ENCODE measurements at regions not wholly inside any gene's neighbourhood (a gene's known extent, or its start where the extent isn't known, plus 50 kb on each side); places are given as distances from the start of the nearest gene placed in this dataset.

GRCh38 chr7:51727441-51727840, 410.8 kb upstream of the COBL start:
- Mint-ChIP-seq H3K36me3 (no peaks in the 10 kb centered on the region), H3K4me3 (no peak overlapping the region), H3K4me1 (no peaks in the 10 kb centered on the region), H3K27ac (no peak overlapping the region), H3K9me3 (peaks cover 11 to 61% (median 28%) of the 10 kb centered on the region in 6 donors), H3K27me3 (ENCODE audit: low read depth in 3 of 3) (peaks cover 0 to 1% (median 0%) of the 10 kb centered on the region in 3 donors)
- no peak for DNase-seq

- no peaks in the 10 kb centered on the region for H3K36me3 Mint-ChIP-seq
- DNase-seq, result no peak
- H3K9me3 Mint-ChIP-seq, result peaks cover 3 to 37% (median 15%) of the 10 kb centered on the region in 6 donors
- no peaks in the 10 kb centered on the region for H3K4me1 Mint-ChIP-seq
- H3K27ac Mint-ChIP-seq, result no peak overlapping the region
- no peaks in the 10 kb centered on the region for H3K27me3 Mint-ChIP-seq (ENCODE audit: low read depth in 3 of 3)
- H3K4me3 Mint-ChIP-seq, result no peak overlapping the region
Observed at GRCh38 chr7:51706851-51707250, 390.2 kb upstream of the COBL start.

GRCh38 chr7:51705701-51706100, 389.1 kb upstream of the COBL start:
- no peaks in the 10 kb centered on the region for H3K4me1 Mint-ChIP-seq
- H3K9me3 Mint-ChIP-seq, result peaks cover 3 to 39% (median 15%) of the 10 kb centered on the region in 6 donors
- H3K4me3 Mint-ChIP-seq, result no peak overlapping the region
- no peak for DNase-seq
- H3K36me3 Mint-ChIP-seq, result no peaks in the 10 kb centered on the region
- no peak overlapping the region for H3K27ac Mint-ChIP-seq
- no peaks in the 10 kb centered on the region for H3K27me3 Mint-ChIP-seq (ENCODE audit: low read depth in 3 of 3)

- DNase-seq, result no peak
- Mint-ChIP-seq H3K36me3 (no peaks in the 10 kb centered on the region), H3K9me3 (peaks cover 0 to 33% (median 16%) of the 10 kb centered on the region in 6 donors), H3K4me1 (no peaks in the 10 kb centered on the region), H3K4me3 (no peak overlapping the region), H3K27me3 (ENCODE audit: low read depth in 3 of 3) (no peaks in the 10 kb centered on the region), H3K27ac (no peak overlapping the region)
Observed at GRCh38 chr7:51702673-51703072, 386.1 kb upstream of the COBL start.

DNA sequence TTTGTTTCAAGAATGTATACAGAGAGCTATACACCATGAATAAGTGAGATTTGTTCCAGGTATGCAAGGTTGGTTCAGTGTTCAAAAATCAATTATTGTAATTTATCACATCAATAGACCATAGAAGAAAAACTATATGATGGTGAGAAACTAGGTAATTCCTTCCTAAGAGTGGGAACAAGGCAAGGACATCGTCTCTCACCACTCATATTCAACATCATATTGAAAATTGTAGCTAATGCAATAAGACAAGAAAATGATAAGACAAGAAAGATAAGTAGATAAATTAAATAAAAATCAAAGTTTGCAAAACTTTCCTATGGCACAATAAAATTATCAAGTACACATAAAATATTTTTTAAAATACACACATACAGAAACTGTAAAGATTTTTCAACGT, 385.3 kb upstream of the COBL start:
- no peaks in the 10 kb centered on the region for H3K27me3 Mint-ChIP-seq (ENCODE audit: low read depth in 3 of 3)
- no peaks in the 10 kb centered on the region for H3K4me1 Mint-ChIP-seq
- H3K36me3 Mint-ChIP-seq, result no peaks in the 10 kb centered on the region
- H3K4me3 Mint-ChIP-seq, result no peak overlapping the region
- no peak overlapping the region for H3K27ac Mint-ChIP-seq
- DNase-seq, result no peak
- H3K9me3 Mint-ChIP-seq, result peaks cover 0 to 29% (median 13%) of the 10 kb centered on the region in 6 donors

- H3K27me3 Mint-ChIP-seq (ENCODE audit: low read depth in 3 of 3), result no peaks in the 10 kb centered on the region
- no peak for DNase-seq
- no peaks in the 10 kb centered on the region for H3K4me1 Mint-ChIP-seq
- H3K4me3 Mint-ChIP-seq, result no peak overlapping the region
- no peak overlapping the region for H3K27ac Mint-ChIP-seq
- H3K9me3 Mint-ChIP-seq, result peaks cover 2 to 32% (median 13%) of the 10 kb centered on the region in 6 donors
- H3K36me3 Mint-ChIP-seq, result peaks cover 0 to 3% (median 0%) of the 10 kb centered on the region in 3 donors
Observed at GRCh38 chr7:51700593-51701215, 384.1 kb upstream of the COBL start.

DNA sequence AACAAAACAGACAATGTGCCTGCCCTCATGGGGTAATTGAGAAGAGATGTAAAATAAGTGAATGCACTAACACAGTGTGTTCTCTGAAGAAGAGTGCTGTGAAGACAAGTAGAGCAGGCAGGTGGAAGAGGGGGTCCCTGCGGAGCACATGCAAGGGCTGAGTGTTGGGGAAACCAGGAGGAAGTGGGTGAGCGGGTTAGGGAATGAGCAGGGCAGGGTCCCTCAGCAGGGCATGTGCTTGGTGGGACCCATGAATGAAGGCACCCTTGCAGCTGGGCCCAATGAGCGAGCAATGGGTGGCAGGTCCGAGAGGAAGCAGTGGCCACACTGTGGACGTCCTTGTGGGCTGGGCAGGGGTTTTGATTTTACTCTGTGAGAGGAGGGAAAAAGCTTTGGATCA, 376.6 kb upstream of the COBL start:
- no peak for DNase-seq
- Mint-ChIP-seq H3K36me3 (peaks cover 0 to 3% (median 0%) of the 10 kb centered on the region in 3 donors), H3K27ac (no peak overlapping the region), H3K27me3 (ENCODE audit: low read depth in 3 of 3) (no peaks in the 10 kb centered on the region), H3K4me1 (no peaks in the 10 kb centered on the region), H3K4me3 (no peak overlapping the region), H3K9me3 (peaks cover 12 to 49% (median 20%) of the 10 kb centered on the region in 6 donors)

DNA sequence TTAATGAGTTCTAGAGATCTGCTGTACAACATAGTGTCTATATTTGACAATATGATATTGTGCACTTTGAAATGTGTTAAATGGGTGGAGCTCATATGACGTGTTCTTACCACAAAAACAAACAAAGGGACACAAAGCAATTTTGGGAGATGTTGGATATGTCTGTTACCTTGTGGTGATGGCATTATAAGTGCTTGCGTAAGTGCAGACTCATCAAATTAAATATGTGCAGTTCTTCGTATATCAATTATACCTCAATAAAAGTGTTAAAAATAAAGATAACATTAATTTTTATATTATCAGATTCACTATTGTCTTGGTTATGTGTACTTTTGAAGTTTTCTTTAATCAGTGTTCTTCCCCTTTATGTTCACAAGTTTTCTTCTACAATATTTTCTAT, 372.9 kb upstream of the COBL start:
- Mint-ChIP-seq H3K27ac (no peak overlapping the region), H3K36me3 (no peaks in the 10 kb centered on the region), H3K9me3 (peaks cover 7 to 47% (median 16%) of the 10 kb centered on the region in 6 donors), H3K27me3 (ENCODE audit: low read depth in 3 of 3) (no peaks in the 10 kb centered on the region), H3K4me3 (no peak overlapping the region), H3K4me1 (no peaks in the 10 kb centered on the region)
- DNase-seq, result no peak

DNA sequence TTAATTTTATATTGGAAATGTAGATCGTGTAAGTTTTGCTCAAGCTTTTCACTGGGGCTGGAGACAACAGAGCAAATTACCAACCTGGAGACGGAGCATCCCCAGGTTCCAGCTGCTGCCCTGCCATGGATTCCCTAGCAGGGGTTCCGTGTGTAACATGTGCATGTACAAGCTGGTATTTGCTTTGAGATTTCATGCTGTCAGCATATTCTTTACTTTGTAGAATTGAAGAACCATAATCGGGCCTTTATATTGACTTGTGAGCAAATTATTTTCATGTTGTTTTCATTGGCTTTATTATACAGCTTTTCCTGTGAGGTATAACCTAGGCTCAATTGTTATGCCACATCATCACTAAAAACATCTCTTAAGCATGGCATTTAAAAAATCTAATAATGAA, 369.2 kb upstream of the COBL start:
- DNase-seq, result no peak
- H3K27ac Mint-ChIP-seq, result no peak overlapping the region

GRCh38 chr7:51680594-51681399, 364.2 kb upstream of the COBL start:
- Mint-ChIP-seq H3K9me3 (peaks cover 5 to 53% (median 23%) of the 10 kb centered on the region in 6 donors), H3K36me3 (no peaks in the 10 kb centered on the region), H3K4me3 (no peak overlapping the region), H3K27ac (no peak overlapping the region), H3K27me3 (ENCODE audit: low read depth in 3 of 3) (no peaks in the 10 kb centered on the region), H3K4me1 (no peaks in the 10 kb centered on the region)
- DNase-seq, result no peak

More for the DNA sequence above, 369.2 kb upstream of the COBL start:
- H3K36me3 Mint-ChIP-seq, result no peaks in the 10 kb centered on the region
- no peaks in the 10 kb centered on the region for H3K4me1 Mint-ChIP-seq
- H3K9me3 Mint-ChIP-seq, result peaks cover 3 to 44% (median 13%) of the 10 kb centered on the region in 6 donors
- H3K27me3 Mint-ChIP-seq (ENCODE audit: low read depth in 3 of 3), result no peaks in the 10 kb centered on the region
- no peak overlapping the region for H3K4me3 Mint-ChIP-seq

DNA sequence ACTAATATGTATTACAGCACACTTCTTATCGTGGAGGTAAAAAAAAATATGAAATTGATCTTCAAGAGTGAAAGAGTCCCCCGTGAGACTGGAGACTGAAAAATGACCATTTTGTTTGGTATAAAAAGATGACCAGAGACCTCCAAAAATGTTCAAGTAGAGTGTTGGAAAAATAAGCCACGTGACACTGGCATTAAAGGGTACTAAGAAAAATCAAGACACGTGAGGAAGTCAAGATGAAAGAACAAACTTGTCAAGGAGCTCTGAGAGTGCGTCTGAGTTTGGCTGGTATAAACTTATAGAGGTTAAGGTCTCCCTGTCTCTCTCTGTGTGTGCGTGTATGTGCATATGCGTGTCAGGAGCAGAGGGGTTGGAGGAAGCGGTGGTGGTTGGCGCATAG, 362.7 kb upstream of the COBL start:
- H3K27ac Mint-ChIP-seq, result no peak overlapping the region
- no peaks in the 10 kb centered on the region for H3K4me1 Mint-ChIP-seq
- H3K36me3 Mint-ChIP-seq, result no peaks in the 10 kb centered on the region
- H3K4me3 Mint-ChIP-seq, result no peak overlapping the region
- H3K9me3 Mint-ChIP-seq, result peaks cover 5 to 40% (median 26%) of the 10 kb centered on the region in 6 donors
- DNase-seq, result no peak
- H3K27me3 Mint-ChIP-seq (ENCODE audit: low read depth in 3 of 3), result peaks cover 0 to 2% (median 0%) of the 10 kb centered on the region in 3 donors

- peaks cover 0 to 2% (median 0%) of the 10 kb centered on the region in 3 donors for H3K27me3 Mint-ChIP-seq (ENCODE audit: low read depth in 3 of 3)
- H3K4me1 Mint-ChIP-seq, result no peaks in the 10 kb centered on the region
- DNase-seq, result no peak
- H3K36me3 Mint-ChIP-seq, result no peaks in the 10 kb centered on the region
- H3K4me3 Mint-ChIP-seq, result no peak overlapping the region
- H3K27ac Mint-ChIP-seq, result no peak overlapping the region
- peaks cover under 1 to 52% (median 16%) of the 10 kb centered on the region in 6 donors for H3K9me3 Mint-ChIP-seq
Observed at GRCh38 chr7:51666751-51667150, 350.1 kb upstream of the COBL start.

GRCh38 chr7:51666266-51666665, 349.7 kb upstream of the COBL start:
- Mint-ChIP-seq H3K9me3 (peaks cover 0 to 52% (median 14%) of the 10 kb centered on the region in 6 donors), H3K27ac (no peak overlapping the region), H3K4me3 (no peak overlapping the region), H3K36me3 (no peaks in the 10 kb centered on the region), H3K4me1 (no peaks in the 10 kb centered on the region), H3K27me3 (ENCODE audit: low read depth in 3 of 3) (peaks cover 0 to 2% (median 0%) of the 10 kb centered on the region in 3 donors)
- DNase-seq, result no peak

DNA sequence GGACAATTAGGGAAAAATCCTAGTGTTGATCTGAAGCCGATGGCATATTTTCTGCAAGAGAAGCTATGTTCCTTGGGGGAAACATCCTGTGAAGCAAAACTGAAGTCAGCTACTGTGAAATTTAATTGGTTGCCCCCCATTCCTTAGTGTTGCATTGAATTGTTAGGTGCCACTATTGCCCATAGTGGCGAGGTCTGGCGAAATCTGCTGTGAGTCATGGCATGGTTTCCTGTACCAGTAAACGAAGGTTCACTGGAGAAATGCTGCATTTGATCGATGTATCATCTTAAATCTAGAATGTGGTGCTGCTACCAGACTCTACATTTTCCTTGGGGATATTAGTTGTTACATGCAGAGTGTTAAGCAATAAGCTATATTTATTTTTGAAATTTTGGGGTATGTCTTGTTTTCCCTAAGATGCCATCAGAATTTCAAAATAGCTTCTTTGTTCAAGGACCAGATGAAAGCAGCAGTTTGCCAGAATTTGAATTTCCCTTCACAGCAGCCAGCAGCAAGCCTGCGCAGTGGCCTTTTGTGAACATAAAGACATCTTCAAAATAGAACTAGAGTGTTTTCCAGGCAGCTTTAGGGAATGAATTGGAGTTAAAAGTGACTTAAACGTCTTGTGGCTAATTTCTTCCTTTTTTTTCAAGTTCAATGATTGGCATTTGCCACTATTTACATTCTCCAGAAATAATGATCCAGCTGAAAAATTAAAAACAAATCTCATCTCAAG, 348.6 kb upstream of the COBL start:
- no peak for DNase-seq
- Mint-ChIP-seq H3K27ac (no peak overlapping the region), H3K9me3 (peaks cover 0 to 45% (median 13%) of the 10 kb centered on the region in 6 donors), H3K4me1 (no peaks in the 10 kb centered on the region), H3K4me3 (no peak overlapping the region), H3K36me3 (no peaks in the 10 kb centered on the region), H3K27me3 (ENCODE audit: low read depth in 3 of 3) (peaks cover 0 to 2% (median 0%) of the 10 kb centered on the region in 3 donors)

Data from immature natural killer cell (primary cell).